ENCODE measurements at regions not wholly inside any gene's neighbourhood (a gene's known extent, or its start where the extent isn't known, plus 50 kb on each side); places are given as distances from the start of the nearest gene placed in this dataset.

GRCh38 chr5:72659726-72660125 lies 152.5 kb upstream of the ZNF366 start (continued):
- no peak for TF ChIP-seq ZNF462 (CRISPR knock-in tag; IDR thresholded peaks at IDR 0.05)
- no peak for TF ChIP-seq ZNF114 (CRISPR knock-in tag; IDR thresholded peaks at IDR 0.05)
- no peak for TF ChIP-seq POLR2AphosphoS5 (IDR thresholded peaks at IDR 0.05; ENCODE audit: low read depth)
- no peak for TF ChIP-seq CREB1 (CRISPR knock-in tag; IDR thresholded peaks at IDR 0.05; ENCODE audit: low read depth)

- no peak for TF ChIP-seq ZNF462 (CRISPR knock-in tag; IDR thresholded peaks at IDR 0.05)
- TF ChIP-seq EZH2 (IDR thresholded peaks at IDR 0.05; ENCODE audit: low read depth, unreplicated experiment) = no peak
- H3K27me3 Mint-ChIP-seq (ENCODE audit: insufficient read depth, low read depth, poor library complexity) = peaks cover 2% of the 10 kb centered on the region
- Histone ChIP-seq H3K4me1 (ENCODE audit: insufficient read depth) (peaks cover 16% of the 10 kb centered on the region; the same call in 1 of the 2 replicates), H3K4me3 (no peak overlapping the region), H3K36me3 (ENCODE audit: insufficient read depth) (no peaks in the 10 kb centered on the region), H2AFZ (no peak overlapping the region), H3F3A (replicated peaks; ENCODE audit: low read depth) (no peaks in the 10 kb centered on the region), H3K27me3 (ENCODE audit: insufficient read depth) (no peaks in the 10 kb centered on the region), H3K9me2 (ENCODE audit: insufficient read depth) (peaks cover 6% of the 10 kb centered on the region; the same call in 1 of the 2 replicates), H3K4me2 (no peak overlapping the region), H3K27ac (ENCODE audit: low read depth) (no peak overlapping the region), H3K79me2 (replicated peaks; ENCODE audit: insufficient read depth) (no peaks in the 10 kb centered on the region), H4K20me1 (replicated peaks; ENCODE audit: insufficient read depth) (no peaks in the 10 kb centered on the region)
- no peaks in the 10 kb centered on the region for H3K9me3 Mint-ChIP-seq
- no peak for DNase-seq (ENCODE audit: low spot score)
- H3K4me3 Mint-ChIP-seq = no peak overlapping the region
- peaks cover 18% of the 10 kb centered on the region for H3K4me1 Mint-ChIP-seq
- H3K36me3 Mint-ChIP-seq (ENCODE audit: low read depth) = no peaks in the 10 kb centered on the region
- ATAC-seq = no peak
- H3K27ac Mint-ChIP-seq = no peak overlapping the region
Measured at GRCh38 chr5:72658761-72659540, 151.7 kb upstream of the ZNF366 start.
